ENCODE measurements at regions not wholly inside any gene's neighbourhood (a gene's known extent, or its start where the extent isn't known, plus 50 kb on each side); places are given as distances from the start of the nearest gene placed in this dataset.
"Not testable (repeated sequence)": the region's sequence is repeated elsewhere in the genome, so short reads cannot be mapped to it uniquely, and the experiment has no call there.

DNA sequence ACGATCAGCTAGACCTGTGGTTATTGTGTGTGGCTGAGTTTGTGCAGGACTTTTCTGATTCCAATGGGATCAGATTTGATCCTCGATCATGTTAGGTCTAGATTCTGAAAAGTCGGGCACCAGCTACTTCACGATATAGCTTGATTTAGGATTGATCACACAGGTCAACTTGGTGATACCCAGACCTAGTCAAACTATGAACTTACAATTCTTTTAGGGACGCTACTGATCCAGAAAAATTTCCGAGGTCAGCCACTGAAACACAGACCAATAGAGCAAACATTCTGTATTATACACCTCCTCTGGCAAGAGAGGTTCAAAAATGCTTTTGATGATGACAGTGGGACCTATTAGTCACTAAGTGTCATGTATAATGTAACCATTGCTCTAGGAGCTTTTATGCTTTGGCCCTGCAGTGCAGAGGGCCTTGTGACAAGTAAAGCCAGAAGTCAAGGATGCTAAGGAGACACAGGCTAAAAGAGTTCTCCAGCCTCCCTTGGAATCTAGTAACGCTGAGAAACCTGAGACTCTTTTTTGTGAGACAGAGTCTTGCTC is 115.6 kb upstream of the MB21D2 start:
- no peak for TF ChIP-seq MYC (IDR thresholded peaks at IDR 0.05; ENCODE audit: low read depth, low read length)
- TF ChIP-seq, protein P1, sequence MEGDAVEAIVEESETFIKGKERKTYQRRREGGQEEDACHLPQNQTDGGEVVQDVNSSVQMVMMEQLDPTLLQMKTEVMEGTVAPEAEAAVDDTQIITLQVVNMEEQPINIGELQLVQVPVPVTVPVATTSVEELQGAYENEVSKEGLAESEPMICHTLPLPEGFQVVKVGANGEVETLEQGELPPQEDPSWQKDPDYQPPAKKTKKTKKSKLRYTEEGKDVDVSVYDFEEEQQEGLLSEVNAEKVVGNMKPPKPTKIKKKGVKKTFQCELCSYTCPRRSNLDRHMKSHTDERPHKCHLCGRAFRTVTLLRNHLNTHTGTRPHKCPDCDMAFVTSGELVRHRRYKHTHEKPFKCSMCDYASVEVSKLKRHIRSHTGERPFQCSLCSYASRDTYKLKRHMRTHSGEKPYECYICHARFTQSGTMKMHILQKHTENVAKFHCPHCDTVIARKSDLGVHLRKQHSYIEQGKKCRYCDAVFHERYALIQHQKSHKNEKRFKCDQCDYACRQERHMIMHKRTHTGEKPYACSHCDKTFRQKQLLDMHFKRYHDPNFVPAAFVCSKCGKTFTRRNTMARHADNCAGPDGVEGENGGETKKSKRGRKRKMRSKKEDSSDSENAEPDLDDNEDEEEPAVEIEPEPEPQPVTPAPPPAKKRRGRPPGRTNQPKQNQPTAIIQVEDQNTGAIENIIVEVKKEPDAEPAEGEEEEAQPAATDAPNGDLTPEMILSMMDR (IDR thresholded peaks at IDR 0.05; ENCODE audit: low read depth, low read length): no peak
- TF ChIP-seq, protein P2, sequence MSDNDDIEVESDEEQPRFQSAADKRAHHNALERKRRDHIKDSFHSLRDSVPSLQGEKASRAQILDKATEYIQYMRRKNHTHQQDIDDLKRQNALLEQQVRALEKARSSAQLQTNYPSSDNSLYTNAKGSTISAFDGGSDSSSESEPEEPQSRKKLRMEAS (IDR thresholded peaks at IDR 0.05; ENCODE audit: low read depth, low read length): no peak
- TF ChIP-seq POLR2A (IDR thresholded peaks at IDR 0.05; ENCODE audit: extremely low read depth, insufficient read length): no peak
- no peak for DNase-seq (ENCODE audit: low read depth)
- no peak overlapping the region for H3K4me3 ChIP-seq (ENCODE audit: low read depth, low read length)

DNA sequence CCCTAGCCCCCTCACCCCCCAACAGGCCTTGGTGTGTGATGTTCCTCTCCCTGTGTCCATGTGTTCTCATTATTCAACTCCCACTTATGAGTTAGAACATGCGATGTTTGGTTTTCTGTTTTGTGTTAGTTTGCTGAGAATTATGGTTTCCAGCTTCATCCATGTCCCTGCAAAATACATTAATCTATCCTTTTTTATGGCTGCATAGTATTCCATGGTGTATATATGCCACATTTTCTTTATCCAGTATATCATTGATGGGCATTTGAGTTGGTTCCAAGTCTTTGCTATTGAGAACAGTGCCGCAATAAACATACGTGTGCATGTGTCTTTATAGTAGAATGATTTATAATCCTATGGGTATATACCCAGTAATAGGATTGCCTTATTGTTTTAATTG is 120.2 kb upstream of the MB21D2 start:
- not testable (repeated sequence) for H3K4me3 ChIP-seq (ENCODE audit: low read depth, low read length); DNase-seq (ENCODE audit: low read depth)

DNA sequence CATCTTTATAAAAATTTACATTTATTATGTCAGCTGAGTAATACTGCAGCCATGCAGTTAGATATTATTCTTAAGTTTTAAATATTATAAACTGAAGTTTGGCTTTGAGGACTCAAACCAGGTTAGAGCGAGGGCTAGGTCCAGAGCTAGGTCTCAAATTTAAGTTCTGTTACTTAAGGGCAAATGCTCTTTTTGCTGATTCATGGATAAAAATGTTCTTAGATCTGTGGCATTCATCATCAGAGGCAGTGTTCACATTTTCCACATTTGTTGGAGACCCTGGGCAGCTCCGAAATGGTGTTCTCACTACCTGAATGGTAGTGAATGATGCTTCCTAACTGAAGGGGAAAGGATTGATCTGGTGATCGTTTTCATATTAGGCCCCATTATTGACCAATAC is 121.4 kb upstream of the MB21D2 start:
- no peak overlapping the region for H3K4me3 ChIP-seq (ENCODE audit: low read depth, low read length)
- TF ChIP-seq POLR2A (IDR thresholded peaks at IDR 0.05; ENCODE audit: extremely low read depth, insufficient read length): no peak
- TF ChIP-seq, protein P1 (IDR thresholded peaks at IDR 0.05; ENCODE audit: low read depth, low read length): no peak
- no peak for TF ChIP-seq MYC (IDR thresholded peaks at IDR 0.05; ENCODE audit: low read depth, low read length)
- TF ChIP-seq, protein P2 (IDR thresholded peaks at IDR 0.05; ENCODE audit: low read depth, low read length): no peak
- DNase-seq (ENCODE audit: low read depth): no peak

DNA sequence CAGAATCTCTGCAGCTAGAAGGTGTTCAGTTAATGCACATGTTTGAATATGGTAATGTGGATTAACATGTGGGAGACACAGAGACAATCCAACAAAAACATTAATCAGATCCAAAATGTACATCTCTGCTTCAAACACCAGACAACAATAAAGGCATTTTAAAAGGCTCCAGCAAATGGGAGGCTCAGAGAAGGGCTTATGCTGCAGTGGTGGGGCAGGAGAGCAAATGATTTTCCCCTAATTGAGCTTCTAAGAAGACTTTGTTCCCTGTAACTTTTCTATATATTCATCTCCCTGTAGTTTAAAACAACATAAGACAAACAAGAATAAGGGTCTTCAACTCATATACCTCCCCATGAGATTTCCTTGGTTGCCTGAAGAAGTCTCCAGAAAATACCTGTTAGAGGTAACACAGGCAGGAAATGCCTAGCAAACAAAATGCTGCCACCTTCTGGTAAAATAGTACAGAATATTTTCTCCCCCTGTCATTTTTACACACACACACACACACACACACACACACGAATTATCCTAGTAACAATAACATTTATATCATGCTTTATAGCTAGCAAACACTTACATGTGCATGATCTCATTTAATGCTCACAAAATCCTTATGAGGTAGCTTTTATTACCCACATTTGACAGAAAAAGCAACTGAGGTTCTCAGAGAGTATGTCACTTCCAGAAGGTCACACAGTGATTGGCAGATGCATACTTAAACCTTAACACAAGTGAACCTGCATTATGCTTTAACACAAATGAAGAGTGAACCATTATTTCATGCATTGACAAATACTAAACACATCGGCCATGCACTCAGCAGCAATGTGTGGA is 123.4 kb upstream of the MB21D2 start:
- DNase-seq (ENCODE audit: low read depth): peak; percentile 18
- H3K4me3 ChIP-seq (ENCODE audit: low read depth, low read length): no peak overlapping the region
- no peak for TF ChIP-seq MYC (IDR thresholded peaks at IDR 0.05; ENCODE audit: low read depth, low read length)
- TF ChIP-seq, protein P2 (IDR thresholded peaks at IDR 0.05; ENCODE audit: low read depth, low read length): no peak
- no peak for TF ChIP-seq POLR2A (IDR thresholded peaks at IDR 0.05; ENCODE audit: extremely low read depth, insufficient read length)
- TF ChIP-seq, protein P1 (IDR thresholded peaks at IDR 0.05; ENCODE audit: low read depth, low read length): no peak

DNA sequence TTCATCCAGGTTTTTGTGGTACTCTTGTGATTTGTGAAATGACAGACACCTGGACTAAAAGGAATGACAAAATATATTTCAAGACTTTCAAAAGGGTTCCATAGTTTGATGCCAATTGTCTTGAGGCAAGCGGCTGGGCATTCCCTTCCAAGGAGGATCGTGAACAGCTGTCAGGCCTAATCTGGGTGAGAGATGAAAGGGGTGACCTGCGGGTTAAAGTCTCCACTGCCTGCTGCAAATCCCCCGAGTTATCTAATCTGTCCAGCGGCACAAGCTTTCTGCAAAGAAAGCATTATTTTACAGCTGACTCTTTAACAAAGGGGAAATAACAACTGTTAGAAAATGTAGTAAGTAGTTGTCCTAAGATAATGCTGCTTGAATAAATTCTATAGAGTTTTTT is 128.7 kb upstream of the MB21D2 start:
- no peak overlapping the region for H3K4me3 ChIP-seq (ENCODE audit: low read depth, low read length)
- no peak for DNase-seq (ENCODE audit: low read depth)
- TF ChIP-seq, protein P1 (IDR thresholded peaks at IDR 0.05; ENCODE audit: low read depth, low read length): no peak
- TF ChIP-seq POLR2A (IDR thresholded peaks at IDR 0.05; ENCODE audit: extremely low read depth, insufficient read length): no peak
- TF ChIP-seq MYC (IDR thresholded peaks at IDR 0.05; ENCODE audit: low read depth, low read length): no peak
- TF ChIP-seq, protein P2 (IDR thresholded peaks at IDR 0.05; ENCODE audit: low read depth, low read length): no peak

DNA sequence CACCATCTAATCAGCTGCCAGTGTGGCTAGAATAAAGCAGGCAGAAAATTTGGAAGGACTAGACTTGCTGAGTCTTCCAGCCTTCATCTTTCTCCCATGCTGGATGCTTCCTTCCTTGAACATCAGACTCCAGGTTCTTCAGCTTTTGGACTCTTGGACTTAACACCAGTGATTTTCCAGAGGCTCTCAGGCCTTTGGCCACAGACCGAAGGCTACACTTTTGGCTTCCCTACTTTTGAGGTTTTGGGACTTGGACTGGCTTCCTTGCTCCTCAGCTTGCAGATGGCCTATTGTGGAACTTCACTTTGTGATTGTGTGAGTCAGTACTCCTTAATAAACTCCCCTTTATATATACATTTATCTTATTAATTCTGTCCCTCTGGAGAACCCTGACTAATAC is 129.8 kb upstream of the MB21D2 start:
- not testable (repeated sequence) for H3K4me3 ChIP-seq (ENCODE audit: low read depth, low read length); DNase-seq (ENCODE audit: low read depth)

DNA sequence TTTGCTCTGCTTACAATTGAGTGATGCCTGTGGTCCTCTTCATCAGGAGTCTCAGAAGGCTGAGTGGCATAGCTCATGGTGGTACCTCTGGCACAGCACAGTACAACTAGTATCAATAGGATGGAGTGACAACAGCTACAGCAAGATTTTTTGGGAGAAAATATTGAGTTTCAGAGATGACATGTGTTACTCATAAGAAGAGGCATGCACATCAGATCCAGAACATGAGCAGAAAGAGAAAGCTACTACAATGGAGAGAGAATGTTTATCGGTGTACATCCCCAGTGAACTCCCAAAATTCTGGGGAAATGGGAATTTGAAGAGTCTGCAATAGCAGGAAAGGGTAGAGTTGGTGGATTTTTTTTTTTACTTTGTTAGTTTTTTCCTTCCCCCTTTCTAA is 130.5 kb upstream of the MB21D2 start:
- TF ChIP-seq, protein P1 (IDR thresholded peaks at IDR 0.05; ENCODE audit: low read depth, low read length): no peak
- TF ChIP-seq POLR2A (IDR thresholded peaks at IDR 0.05; ENCODE audit: extremely low read depth, insufficient read length) (no peak), MYC (IDR thresholded peaks at IDR 0.05; ENCODE audit: low read depth, low read length) (no peak)
- TF ChIP-seq, protein P2 (IDR thresholded peaks at IDR 0.05; ENCODE audit: low read depth, low read length): no peak
- no peak for DNase-seq (ENCODE audit: low read depth)
- H3K4me3 ChIP-seq (ENCODE audit: low read depth, low read length): no peak overlapping the region
